ENCODE measurements at regions not wholly inside any gene's neighbourhood (a gene's known extent, or its start where the extent isn't known, plus 50 kb on each side); places are given as distances from the start of the nearest gene placed in this dataset.

DNA sequence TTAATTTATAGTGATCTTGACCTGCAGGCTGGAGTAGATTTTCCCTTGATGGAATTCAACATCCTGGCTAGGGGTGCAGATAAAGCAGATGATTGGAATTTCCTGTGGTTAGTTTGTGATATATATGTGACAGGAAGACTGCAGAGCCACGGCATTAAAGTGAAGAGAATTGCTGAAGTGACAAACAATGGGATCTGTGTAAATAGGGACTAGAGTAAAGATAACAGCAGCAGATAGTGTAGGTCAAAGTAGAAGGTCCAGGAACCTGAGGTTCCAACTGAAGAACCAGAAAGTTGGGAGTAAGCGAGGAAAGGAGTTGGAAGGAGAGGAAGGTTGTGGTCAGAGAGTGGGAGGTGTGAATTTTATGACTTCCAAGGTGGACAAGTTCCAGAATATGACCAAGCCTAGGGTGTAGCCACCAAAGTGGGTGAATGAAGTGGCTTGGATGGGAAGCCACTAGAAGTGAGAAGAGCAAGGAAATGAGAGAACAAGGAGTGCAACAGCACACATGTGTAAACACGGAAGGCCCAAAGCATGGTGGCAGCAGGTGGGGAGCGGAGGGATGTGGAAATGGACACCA is 325.0 kb downstream of the RAB28 start:
- no peak for DNase-seq (ENCODE audit: low spot score)
- ATAC-seq (ENCODE audit: insufficient number of reproducible peaks, low FRiP score, low read depth): no peak
- TF ChIP-seq, protein P1, sequence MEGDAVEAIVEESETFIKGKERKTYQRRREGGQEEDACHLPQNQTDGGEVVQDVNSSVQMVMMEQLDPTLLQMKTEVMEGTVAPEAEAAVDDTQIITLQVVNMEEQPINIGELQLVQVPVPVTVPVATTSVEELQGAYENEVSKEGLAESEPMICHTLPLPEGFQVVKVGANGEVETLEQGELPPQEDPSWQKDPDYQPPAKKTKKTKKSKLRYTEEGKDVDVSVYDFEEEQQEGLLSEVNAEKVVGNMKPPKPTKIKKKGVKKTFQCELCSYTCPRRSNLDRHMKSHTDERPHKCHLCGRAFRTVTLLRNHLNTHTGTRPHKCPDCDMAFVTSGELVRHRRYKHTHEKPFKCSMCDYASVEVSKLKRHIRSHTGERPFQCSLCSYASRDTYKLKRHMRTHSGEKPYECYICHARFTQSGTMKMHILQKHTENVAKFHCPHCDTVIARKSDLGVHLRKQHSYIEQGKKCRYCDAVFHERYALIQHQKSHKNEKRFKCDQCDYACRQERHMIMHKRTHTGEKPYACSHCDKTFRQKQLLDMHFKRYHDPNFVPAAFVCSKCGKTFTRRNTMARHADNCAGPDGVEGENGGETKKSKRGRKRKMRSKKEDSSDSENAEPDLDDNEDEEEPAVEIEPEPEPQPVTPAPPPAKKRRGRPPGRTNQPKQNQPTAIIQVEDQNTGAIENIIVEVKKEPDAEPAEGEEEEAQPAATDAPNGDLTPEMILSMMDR (IDR thresholded peaks at IDR 0.05): no peak

GRCh38 chr4:13151194-13151593 is 332.9 kb downstream of the RAB28 start:
- Histone ChIP-seq H3K36me3 (no peaks in the 10 kb centered on the region), H3K27ac (no peak overlapping the region), H3K9me3 (no peaks in the 10 kb centered on the region), H3K4me1 (ENCODE audit: control insufficient read depth in 1 of 2, low read depth in 2 of 2) (no peaks in the 10 kb centered on the region), H3K27me3 (replicated peaks; ENCODE audit: insufficient read depth) (no peaks in the 10 kb centered on the region), H3K4me3 (no peak overlapping the region)
- DNase-seq (ENCODE audit: low spot score) (no peak), ATAC-seq (ENCODE audit: insufficient number of reproducible peaks, low FRiP score, low read depth) (no peak)
- TF ChIP-seq, protein P1 (IDR thresholded peaks at IDR 0.05): no peak

More for the DNA sequence above, 325.0 kb downstream of the RAB28 start:
- Histone ChIP-seq H3K4me3 (no peak overlapping the region), H3K27ac (no peak overlapping the region), H3K4me1 (ENCODE audit: control insufficient read depth in 1 of 2, low read depth in 2 of 2) (peaks cover 8 to 13% of the 10 kb centered on the region in 2 donors), H3K9me3 (no peaks in the 10 kb centered on the region), H3K27me3 (replicated peaks; ENCODE audit: insufficient read depth) (no peaks in the 10 kb centered on the region), H3K36me3 (no peaks in the 10 kb centered on the region)

DNA sequence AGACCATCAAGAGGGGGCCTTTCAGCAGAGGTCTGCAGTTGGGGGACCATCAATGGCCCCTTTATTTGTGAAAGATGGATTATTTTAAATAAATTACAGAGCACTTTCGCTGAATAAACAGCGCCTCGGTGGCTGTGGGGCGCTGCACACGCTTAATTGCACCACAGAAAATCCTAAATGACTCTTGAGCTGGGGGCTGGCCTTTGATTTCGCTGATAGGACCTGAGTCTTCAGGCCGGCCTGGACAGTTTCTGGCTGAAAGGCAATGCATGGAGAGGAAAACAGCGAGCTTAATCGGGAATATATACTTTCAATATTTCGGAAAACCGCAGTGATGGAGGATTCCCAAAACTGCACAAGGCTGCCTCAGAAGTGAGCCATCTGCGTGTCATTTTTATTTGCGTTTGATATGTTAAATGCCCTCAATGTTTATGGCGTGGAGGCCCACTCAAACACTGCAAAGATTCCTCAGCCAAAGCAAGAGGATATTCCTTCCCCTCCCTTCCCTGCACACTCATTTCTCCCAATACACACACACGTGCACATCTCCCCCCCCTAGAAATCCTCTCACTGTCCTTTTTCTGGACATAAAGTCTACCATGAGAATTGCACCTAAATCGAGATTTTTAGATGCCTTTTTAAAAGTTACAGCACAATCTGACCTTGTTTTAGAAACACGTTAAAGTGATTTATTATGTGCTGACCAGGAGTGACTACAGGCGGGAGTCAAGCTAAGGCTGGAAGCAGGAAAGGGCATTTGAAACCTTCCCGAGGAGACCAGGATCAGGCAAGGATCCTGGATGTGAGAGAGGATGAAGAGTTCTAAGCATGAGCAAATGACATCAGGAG is 340.7 kb downstream of the RAB28 start:
- DNase-seq (ENCODE audit: low spot score): no peak
- Histone ChIP-seq H3K9me3 (no peaks in the 10 kb centered on the region), H3K4me1 (ENCODE audit: control insufficient read depth in 1 of 2, low read depth in 2 of 2) (no peaks in the 10 kb centered on the region), H3K36me3 (no peaks in the 10 kb centered on the region), H3K4me3 (no peak overlapping the region), H3K27me3 (replicated peaks; ENCODE audit: insufficient read depth) (no peaks in the 10 kb centered on the region), H3K27ac (no peak overlapping the region)
- no peak for ATAC-seq (ENCODE audit: insufficient number of reproducible peaks, low FRiP score, low read depth)
- TF ChIP-seq, protein P1 (IDR thresholded peaks at IDR 0.05): no peak

GRCh38 chr4:13142726-13143125 is 341.4 kb downstream of the RAB28 start:
- Histone ChIP-seq H3K27ac (no peak overlapping the region), H3K27me3 (replicated peaks; ENCODE audit: insufficient read depth) (no peaks in the 10 kb centered on the region), H3K9me3 (no peaks in the 10 kb centered on the region), H3K4me1 (ENCODE audit: control insufficient read depth in 1 of 2, low read depth in 2 of 2) (no peaks in the 10 kb centered on the region), H3K36me3 (no peaks in the 10 kb centered on the region), H3K4me3 (no peak overlapping the region)
- TF ChIP-seq, protein P1 (IDR thresholded peaks at IDR 0.05): no peak
- ATAC-seq (ENCODE audit: insufficient number of reproducible peaks, low FRiP score, low read depth) (no peak), DNase-seq (ENCODE audit: low spot score) (no peak)

DNA sequence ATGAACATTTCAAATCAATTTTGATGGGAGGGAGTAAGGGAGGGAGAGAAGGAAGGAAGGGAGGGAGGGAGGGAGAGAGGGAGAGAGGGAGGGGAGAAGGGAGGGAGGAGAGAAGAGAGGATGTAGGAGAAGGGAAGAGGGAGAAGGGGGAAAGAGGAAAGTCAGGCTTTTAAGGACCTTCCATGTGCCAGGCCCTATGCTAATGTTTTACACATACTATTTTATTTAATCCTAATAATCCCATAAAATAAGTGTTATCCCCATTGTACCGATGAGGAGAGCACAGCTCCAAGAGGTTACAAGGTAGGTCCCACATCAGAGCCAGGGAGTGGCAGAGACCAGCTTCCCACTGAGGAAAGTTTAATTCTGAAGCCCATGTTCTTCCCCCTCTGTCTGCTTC is 341.9 kb downstream of the RAB28 start:
- Histone ChIP-seq H3K9me3 (no peaks in the 10 kb centered on the region), H3K4me3 (no peak overlapping the region), H3K27ac (no peak overlapping the region), H3K4me1 (ENCODE audit: control insufficient read depth in 1 of 2, low read depth in 2 of 2) (no peaks in the 10 kb centered on the region), H3K27me3 (replicated peaks; ENCODE audit: insufficient read depth) (no peaks in the 10 kb centered on the region), H3K36me3 (no peaks in the 10 kb centered on the region)
- TF ChIP-seq, protein P1 (IDR thresholded peaks at IDR 0.05): no peak
- DNase-seq (ENCODE audit: low spot score) (no peak), ATAC-seq (ENCODE audit: insufficient number of reproducible peaks, low FRiP score, low read depth) (no peak)
